ENCODE measurements at regions not wholly inside any gene's neighbourhood (a gene's known extent, or its start where the extent isn't known, plus 50 kb on each side); places are given as distances from the start of the nearest gene placed in this dataset.
"Not testable (repeated sequence)": the region's sequence is repeated elsewhere in the genome, so short reads cannot be mapped to it uniquely, and the experiment has no call there.

- H3K27ac Mint-ChIP-seq; H3K36me3 ChIP-seq (ENCODE audit: insufficient read depth, low read length); H3K9me3 ChIP-seq (ENCODE audit: control insufficient read depth in 1 of 2, low read length in 2 of 2); H3K27me3 ChIP-seq (ENCODE audit: insufficient read depth, low read length); DNase-seq; H3K36me3 Mint-ChIP-seq; CTCF ChIA-PET (ENCODE audit: partially characterized antibody); H3K27ac ChIP-seq (ENCODE audit: low read depth, low read length); intact Hi-C loops (cut with micrococcal nuclease); H3K4me1 Mint-ChIP-seq; H3K9me3 Mint-ChIP-seq; POLR2A ChIA-PET (ENCODE audit: partially characterized antibody); H3K4me1 ChIP-seq (ENCODE audit: insufficient read depth, low read length); H3K4me3 ChIP-seq (ENCODE audit: low read length in 2 of 2); H3K27me3 Mint-ChIP-seq; H3K4me3 Mint-ChIP-seq: not testable (repeated sequence)
These were observed 184.6 kb upstream of the TP53TG3C start for GRCh38 chr16:33009468-33009867.

GRCh38 chr16:33027121-33027520 is 166.9 kb upstream of the TP53TG3C start:
- H3K27ac ChIP-seq (ENCODE audit: low read depth, low read length); H3K4me1 ChIP-seq (ENCODE audit: insufficient read depth, low read length); H3K27me3 ChIP-seq (ENCODE audit: insufficient read depth, low read length); H3K9me3 ChIP-seq (ENCODE audit: control insufficient read depth in 1 of 2, low read length in 2 of 2); H3K4me3 Mint-ChIP-seq; H3K27ac Mint-ChIP-seq; intact Hi-C loops (cut with micrococcal nuclease); H3K4me3 ChIP-seq (ENCODE audit: low read length in 2 of 2); CTCF ChIA-PET (ENCODE audit: partially characterized antibody); H3K36me3 ChIP-seq (ENCODE audit: insufficient read depth, low read length); H3K27me3 Mint-ChIP-seq; POLR2A ChIA-PET (ENCODE audit: partially characterized antibody); DNase-seq; H3K9me3 Mint-ChIP-seq; H3K4me1 Mint-ChIP-seq; H3K36me3 Mint-ChIP-seq: not testable (repeated sequence)

GRCh38 chr16:33027941-33028340 is 166.1 kb upstream of the TP53TG3C start:
- H3K27ac ChIP-seq (ENCODE audit: low read depth, low read length); H3K4me1 ChIP-seq (ENCODE audit: insufficient read depth, low read length); CTCF ChIA-PET (ENCODE audit: partially characterized antibody); H3K27me3 Mint-ChIP-seq; H3K4me3 Mint-ChIP-seq; H3K27ac Mint-ChIP-seq; H3K4me1 Mint-ChIP-seq; H3K4me3 ChIP-seq (ENCODE audit: low read length in 2 of 2); H3K9me3 Mint-ChIP-seq; DNase-seq; H3K27me3 ChIP-seq (ENCODE audit: insufficient read depth, low read length); H3K36me3 ChIP-seq (ENCODE audit: insufficient read depth, low read length); H3K9me3 ChIP-seq (ENCODE audit: control insufficient read depth in 1 of 2, low read length in 2 of 2); intact Hi-C loops (cut with micrococcal nuclease); POLR2A ChIA-PET (ENCODE audit: partially characterized antibody); H3K36me3 Mint-ChIP-seq: not testable (repeated sequence)

GRCh38 chr16:33028707-33029390 is 165.2 kb upstream of the TP53TG3C start:
- CTCF ChIA-PET (ENCODE audit: partially characterized antibody); H3K9me3 Mint-ChIP-seq; H3K4me3 Mint-ChIP-seq; H3K36me3 ChIP-seq (ENCODE audit: insufficient read depth, low read length); H3K27me3 Mint-ChIP-seq; POLR2A ChIA-PET (ENCODE audit: partially characterized antibody); H3K27me3 ChIP-seq (ENCODE audit: insufficient read depth, low read length); H3K4me1 Mint-ChIP-seq; intact Hi-C loops (cut with micrococcal nuclease); H3K27ac Mint-ChIP-seq; H3K4me1 ChIP-seq (ENCODE audit: insufficient read depth, low read length); H3K9me3 ChIP-seq (ENCODE audit: control insufficient read depth in 1 of 2, low read length in 2 of 2); H3K36me3 Mint-ChIP-seq; H3K4me3 ChIP-seq (ENCODE audit: low read length in 2 of 2); DNase-seq; H3K27ac ChIP-seq (ENCODE audit: low read depth, low read length): not testable (repeated sequence)

- peak overlapping the region in 1 of 8 donors; percentile 13 for H3K4me3 Mint-ChIP-seq
- CTCF ChIA-PET (ENCODE audit: partially characterized antibody); H3K4me1 Mint-ChIP-seq; DNase-seq; H3K4me1 ChIP-seq (ENCODE audit: insufficient read depth, low read length); H3K4me3 ChIP-seq (ENCODE audit: low read length in 2 of 2); H3K27ac ChIP-seq (ENCODE audit: low read depth, low read length); H3K9me3 ChIP-seq (ENCODE audit: control insufficient read depth in 1 of 2, low read length in 2 of 2); H3K9me3 Mint-ChIP-seq; H3K27me3 Mint-ChIP-seq; intact Hi-C loops (cut with micrococcal nuclease); POLR2A ChIA-PET (ENCODE audit: partially characterized antibody); H3K36me3 Mint-ChIP-seq; H3K27me3 ChIP-seq (ENCODE audit: insufficient read depth, low read length); H3K27ac Mint-ChIP-seq; H3K36me3 ChIP-seq (ENCODE audit: insufficient read depth, low read length): not testable (repeated sequence)
These were observed 145.2 kb upstream of the TP53TG3C start for GRCh38 chr16:33048849-33049248.

- Mint-ChIP-seq H3K4me3 (no peak overlapping the region), H3K27me3 (no peaks in the 10 kb centered on the region), H3K36me3 (no peaks in the 10 kb centered on the region), H3K9me3 (no peaks in the 10 kb centered on the region), H3K27ac (no peak overlapping the region), H3K4me1 (no peaks in the 10 kb centered on the region)
- Histone ChIP-seq H3K27ac (ENCODE audit: low read depth, low read length) (no peak overlapping the region), H3K4me3 (ENCODE audit: low read length in 2 of 2) (no peak overlapping the region), H3K4me1 (ENCODE audit: insufficient read depth, low read length) (no peaks in the 10 kb centered on the region), H3K27me3 (ENCODE audit: insufficient read depth, low read length) (no peaks in the 10 kb centered on the region), H3K9me3 (ENCODE audit: control insufficient read depth in 1 of 2, low read length in 2 of 2) (no peaks in the 10 kb centered on the region), H3K36me3 (ENCODE audit: insufficient read depth, low read length) (no peaks in the 10 kb centered on the region)
- intact Hi-C loops (cut with micrococcal nuclease) = no loop called here
- no peak for DNase-seq
- ChIA-PET POLR2A (ENCODE audit: partially characterized antibody) (no interaction called here), CTCF (ENCODE audit: partially characterized antibody) (no interaction called here)
These were observed 134.8 kb upstream of the TP53TG3C start for GRCh38 chr16:33059206-33059605.

- peak in 1 of 5 donors; percentile 28 for DNase-seq
- H3K27ac Mint-ChIP-seq; H3K4me1 ChIP-seq (ENCODE audit: insufficient read depth, low read length); intact Hi-C loops (cut with micrococcal nuclease); H3K27me3 Mint-ChIP-seq; H3K4me3 ChIP-seq (ENCODE audit: low read length in 2 of 2); H3K27me3 ChIP-seq (ENCODE audit: insufficient read depth, low read length); H3K9me3 ChIP-seq (ENCODE audit: control insufficient read depth in 1 of 2, low read length in 2 of 2); H3K9me3 Mint-ChIP-seq; POLR2A ChIA-PET (ENCODE audit: partially characterized antibody); H3K36me3 ChIP-seq (ENCODE audit: insufficient read depth, low read length); H3K4me1 Mint-ChIP-seq; H3K27ac ChIP-seq (ENCODE audit: low read depth, low read length); H3K36me3 Mint-ChIP-seq; H3K4me3 Mint-ChIP-seq; CTCF ChIA-PET (ENCODE audit: partially characterized antibody): not testable (repeated sequence)
These were observed 134.2 kb upstream of the TP53TG3C start for GRCh38 chr16:33059654-33060421.

- H3K4me1 Mint-ChIP-seq; H3K27ac Mint-ChIP-seq; H3K36me3 ChIP-seq (ENCODE audit: insufficient read depth, low read length); DNase-seq; H3K36me3 Mint-ChIP-seq; H3K27me3 Mint-ChIP-seq; H3K4me3 ChIP-seq (ENCODE audit: low read length in 2 of 2); H3K27me3 ChIP-seq (ENCODE audit: insufficient read depth, low read length); POLR2A ChIA-PET (ENCODE audit: partially characterized antibody); intact Hi-C loops (cut with micrococcal nuclease); H3K27ac ChIP-seq (ENCODE audit: low read depth, low read length); H3K4me3 Mint-ChIP-seq; H3K9me3 Mint-ChIP-seq; CTCF ChIA-PET (ENCODE audit: partially characterized antibody); H3K9me3 ChIP-seq (ENCODE audit: control insufficient read depth in 1 of 2, low read length in 2 of 2); H3K4me1 ChIP-seq (ENCODE audit: insufficient read depth, low read length): not testable (repeated sequence)
These were observed 131.3 kb upstream of the TP53TG3C start for GRCh38 chr16:33062763-33063162.

All from CD4-positive, alpha-beta memory T cell (primary cell).